ENCODE measurements at regions not wholly inside any gene's neighbourhood (a gene's known extent, or its start where the extent isn't known, plus 50 kb on each side); places are given as distances from the start of the nearest gene placed in this dataset.

DNA sequence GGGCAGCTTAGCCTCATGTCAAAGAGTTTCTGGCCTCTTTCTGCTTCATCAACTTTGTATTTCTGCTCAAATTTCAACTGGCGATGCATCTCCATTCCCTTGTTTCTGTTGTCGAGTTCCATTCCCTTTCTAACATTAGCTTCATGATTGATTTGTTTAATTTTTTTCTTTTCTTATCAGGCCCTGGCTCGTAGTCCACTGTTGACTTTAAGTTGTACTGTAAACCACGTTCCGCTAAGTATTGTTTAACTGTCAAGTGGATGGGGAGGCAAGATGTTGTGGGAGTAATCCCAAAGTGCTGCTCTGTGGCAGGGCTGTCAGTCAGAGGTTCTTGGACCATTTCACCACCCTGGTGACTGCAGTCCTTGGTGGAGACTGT is 309.1 kb downstream of the PSAT1 start:
- Histone ChIP-seq H3K4me1 (no peaks in the 10 kb centered on the region), H3K36me3 (no peaks in the 10 kb centered on the region), H4K20me1 (no peaks in the 10 kb centered on the region), H3K27me3 (no peaks in the 10 kb centered on the region), H3K4me3 (no peak overlapping the region), H3K9ac (no peak overlapping the region), H3K9me3 (no peaks in the 10 kb centered on the region), H3K4me2 (no peak overlapping the region; the same call in 1 of the 2 replicates), H3K27ac (no peak overlapping the region)
- TF ChIP-seq Cebpa-rat (IDR thresholded peaks at IDR 0.05): no peak

- Histone ChIP-seq H3K27me3 (no peaks in the 10 kb centered on the region), H3K4me3 (no peak overlapping the region), H3K36me3 (no peaks in the 10 kb centered on the region), H3K9me3 (peaks cover 5% of the 10 kb centered on the region; the same call in 1 of the 2 replicates), H3K27ac (no peak overlapping the region), H3K4me2 (no peak overlapping the region), H3K9ac (no peak overlapping the region), H4K20me1 (no peaks in the 10 kb centered on the region), H3K4me1 (no peaks in the 10 kb centered on the region)
- no peak for TF ChIP-seq Cebpa-rat (IDR thresholded peaks at IDR 0.05)
These were observed 310.9 kb downstream of the PSAT1 start for GRCh38 chr9:78607853-78608252.

- no peak for TF ChIP-seq Cebpa-rat (IDR thresholded peaks at IDR 0.05)
- Histone ChIP-seq H3K36me3 (no peaks in the 10 kb centered on the region), H3K9ac (no peak overlapping the region), H3K4me1 (no peaks in the 10 kb centered on the region), H3K9me3 (peaks cover 5% of the 10 kb centered on the region; the same call in 1 of the 2 replicates), H3K4me2 (no peak overlapping the region), H3K27me3 (no peaks in the 10 kb centered on the region), H4K20me1 (no peaks in the 10 kb centered on the region), H3K4me3 (no peak overlapping the region), H3K27ac (no peak overlapping the region)
These were observed 312.5 kb downstream of the PSAT1 start for GRCh38 chr9:78609450-78609849.

DNA sequence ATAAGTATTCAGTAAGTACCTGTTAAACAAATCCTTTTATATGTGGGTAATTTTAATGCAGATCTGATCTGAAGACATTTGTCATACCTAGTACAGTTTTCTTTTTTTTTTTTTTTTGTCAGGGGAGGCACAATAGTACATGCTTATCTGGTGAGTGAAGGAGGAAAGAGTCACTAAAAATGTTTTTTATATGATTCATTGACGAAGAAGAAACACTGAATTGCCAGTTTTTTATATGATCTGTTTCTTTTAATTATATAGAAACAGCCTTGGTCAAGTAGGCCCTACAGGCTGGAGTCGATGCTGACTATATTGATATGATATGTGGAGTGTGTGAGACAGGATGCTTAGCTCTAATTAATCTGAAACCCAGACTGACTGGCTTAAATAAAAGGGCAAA is 315.2 kb downstream of the PSAT1 start:
- H3K4me1 ChIP-seq: no peaks in the 10 kb centered on the region
- H3K36me3 ChIP-seq: no peaks in the 10 kb centered on the region
- no peak for TF ChIP-seq Cebpa-rat (IDR thresholded peaks at IDR 0.05)
- H3K27me3 ChIP-seq: no peaks in the 10 kb centered on the region
- H4K20me1 ChIP-seq: no peaks in the 10 kb centered on the region
- H3K4me3 ChIP-seq: no peak overlapping the region
- H3K4me2 ChIP-seq: no peak overlapping the region
- no peak overlapping the region for H3K9ac ChIP-seq
- peaks cover 5% of the 10 kb centered on the region; the same call in 1 of the 2 replicates for H3K9me3 ChIP-seq
- no peak overlapping the region for H3K27ac ChIP-seq

DNA sequence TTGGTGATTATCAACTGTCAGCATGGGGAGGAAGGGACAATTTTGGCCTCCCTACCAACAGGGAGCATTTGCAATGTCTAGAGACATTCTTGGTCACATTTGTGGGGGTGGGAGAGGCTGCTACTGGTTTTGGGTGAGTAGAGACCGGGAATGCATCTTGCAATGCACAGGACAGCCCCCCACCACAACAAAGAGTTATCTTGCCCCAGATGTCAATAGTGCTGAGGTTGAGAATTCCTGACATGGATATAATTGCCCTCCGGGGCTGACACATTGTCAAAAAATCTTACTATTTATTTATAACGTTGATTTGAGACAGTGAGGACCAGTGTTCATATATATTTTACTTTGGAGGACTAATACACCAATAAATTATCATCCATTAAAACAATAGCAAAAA is 316.1 kb downstream of the PSAT1 start:
- H3K4me1 ChIP-seq: no peaks in the 10 kb centered on the region
- H3K27ac ChIP-seq: no peak overlapping the region
- H3K9ac ChIP-seq: no peak overlapping the region
- H3K4me2 ChIP-seq: no peak overlapping the region
- no peaks in the 10 kb centered on the region for H4K20me1 ChIP-seq
- no peaks in the 10 kb centered on the region for H3K36me3 ChIP-seq
- TF ChIP-seq Cebpa-rat (IDR thresholded peaks at IDR 0.05): no peak
- peaks cover 5% of the 10 kb centered on the region; the same call in 1 of the 2 replicates for H3K9me3 ChIP-seq
- H3K4me3 ChIP-seq: no peak overlapping the region
- H3K27me3 ChIP-seq: no peaks in the 10 kb centered on the region

- Histone ChIP-seq H3K4me3 (no peak overlapping the region), H3K36me3 (no peaks in the 10 kb centered on the region), H3K27me3 (no peaks in the 10 kb centered on the region), H3K27ac (no peak overlapping the region), H3K4me2 (no peak overlapping the region), H3K9ac (no peak overlapping the region), H3K4me1 (no peaks in the 10 kb centered on the region), H4K20me1 (no peaks in the 10 kb centered on the region), H3K9me3 (peaks cover 5% of the 10 kb centered on the region; the same call in 1 of the 2 replicates)
- TF ChIP-seq Cebpa-rat (IDR thresholded peaks at IDR 0.05): peak; percentile 66; the same call in 1 of the 2 replicates
These were observed 318.0 kb downstream of the PSAT1 start for GRCh38 chr9:78614892-78615291.

GRCh38 chr9:78615372-78615771 is 318.4 kb downstream of the PSAT1 start:
- H3K4me3 ChIP-seq: no peak overlapping the region

GRCh38 chr9:78618735-78619134 is 321.8 kb downstream of the PSAT1 start:
- TF ChIP-seq Cebpa-rat (IDR thresholded peaks at IDR 0.05): no peak
- Histone ChIP-seq H3K27ac (no peak overlapping the region), H4K20me1 (no peaks in the 10 kb centered on the region), H3K4me3 (no peak overlapping the region), H3K27me3 (no peaks in the 10 kb centered on the region), H3K9me3 (no peaks in the 10 kb centered on the region), H3K36me3 (no peaks in the 10 kb centered on the region), H3K9ac (no peak overlapping the region), H3K4me2 (no peak overlapping the region), H3K4me1 (peaks cover 6% of the 10 kb centered on the region; the same call in 1 of the 2 replicates)

More at GRCh38 chr9:78615372-78615771, 318.4 kb downstream of the PSAT1 start:
- H3K4me1 ChIP-seq: peaks cover 3% of the 10 kb centered on the region; the same call in 1 of the 2 replicates
- H3K36me3 ChIP-seq: no peaks in the 10 kb centered on the region
- peaks cover 5% of the 10 kb centered on the region; the same call in 1 of the 2 replicates for H3K9me3 ChIP-seq
- H3K4me2 ChIP-seq: no peak overlapping the region
- H3K9ac ChIP-seq: no peak overlapping the region
- H3K27me3 ChIP-seq: no peaks in the 10 kb centered on the region
- TF ChIP-seq Cebpa-rat (IDR thresholded peaks at IDR 0.05): no peak
- H4K20me1 ChIP-seq: no peaks in the 10 kb centered on the region
- H3K27ac ChIP-seq: no peak overlapping the region

GRCh38 chr9:78620303-78620702 is 323.4 kb downstream of the PSAT1 start:
- Histone ChIP-seq H4K20me1 (no peaks in the 10 kb centered on the region), H3K4me1 (peaks cover 6% of the 10 kb centered on the region; the same call in 1 of the 2 replicates), H3K4me2 (no peak overlapping the region), H3K36me3 (no peaks in the 10 kb centered on the region), H3K27ac (no peak overlapping the region), H3K9me3 (no peaks in the 10 kb centered on the region), H3K9ac (no peak overlapping the region), H3K4me3 (no peak overlapping the region), H3K27me3 (no peaks in the 10 kb centered on the region)
- TF ChIP-seq Cebpa-rat (IDR thresholded peaks at IDR 0.05): no peak

DNA sequence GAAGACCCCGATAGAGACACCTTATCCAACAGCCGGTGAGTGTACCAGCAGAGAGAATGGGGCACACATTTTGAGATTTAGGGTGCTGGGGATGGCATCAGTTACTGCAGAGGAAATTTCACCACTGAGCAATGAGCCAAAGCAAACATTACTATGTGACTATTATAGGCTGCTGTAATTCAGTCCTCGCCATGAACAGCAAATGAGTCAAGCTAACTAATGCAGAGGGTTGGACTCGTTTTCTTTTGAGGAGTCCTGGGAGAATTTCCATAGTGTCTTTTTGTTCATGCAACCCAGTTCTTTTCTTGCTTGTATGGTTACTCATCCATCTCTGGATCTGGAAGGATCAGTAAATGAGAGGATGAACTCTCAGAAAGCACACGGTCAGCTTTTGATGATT is 323.8 kb downstream of the PSAT1 start:
- Histone ChIP-seq H3K4me2 (no peak overlapping the region), H3K27ac (no peak overlapping the region), H3K4me1 (peaks cover 6% of the 10 kb centered on the region; the same call in 1 of the 2 replicates), H3K4me3 (no peak overlapping the region), H3K9me3 (no peaks in the 10 kb centered on the region), H3K36me3 (no peaks in the 10 kb centered on the region), H3K9ac (no peak overlapping the region), H3K27me3 (no peaks in the 10 kb centered on the region), H4K20me1 (no peaks in the 10 kb centered on the region)
- no peak for TF ChIP-seq Cebpa-rat (IDR thresholded peaks at IDR 0.05)

DNA sequence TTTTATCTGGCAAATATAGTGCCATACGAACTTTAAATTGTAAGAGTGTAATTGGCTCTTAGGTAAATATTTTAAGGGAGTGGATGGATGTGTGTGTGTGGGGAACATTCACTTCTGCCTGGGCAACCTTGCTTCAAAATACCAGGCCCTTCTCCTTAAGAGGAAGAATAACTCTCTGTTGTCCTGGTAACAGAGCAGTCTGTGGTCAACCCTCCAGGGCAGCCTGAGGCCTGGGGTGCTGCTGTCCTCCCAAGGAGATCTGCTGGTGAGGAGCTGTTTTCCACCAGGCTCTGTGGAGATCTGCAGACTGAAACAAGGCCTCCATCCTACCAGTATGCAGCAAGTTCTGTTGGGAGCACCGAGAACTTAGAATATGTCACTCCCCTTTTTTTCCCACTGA is 325.2 kb downstream of the PSAT1 start:
- Histone ChIP-seq H4K20me1 (no peaks in the 10 kb centered on the region), H3K4me3 (no peak overlapping the region), H3K27me3 (no peaks in the 10 kb centered on the region), H3K4me1 (peaks cover 6% of the 10 kb centered on the region; the same call in 1 of the 2 replicates), H3K36me3 (no peaks in the 10 kb centered on the region), H3K9ac (no peak overlapping the region), H3K9me3 (no peaks in the 10 kb centered on the region), H3K4me2 (no peak overlapping the region), H3K27ac (no peak overlapping the region)
- no peak for TF ChIP-seq Cebpa-rat (IDR thresholded peaks at IDR 0.05)

Data from BLaER1 (cell line).